KMS-11 (cell line): ENCODE measurements at regions not wholly inside any gene's neighbourhood (a gene's known extent, or its start where the extent isn't known, plus 50 kb on each side); places are given as distances from the start of the nearest gene placed in this dataset.

Experiments
- H2AFZ ChIP-seq: fragments of 200-600 bp; sonication (generic); 2 replicates; pipeline ENCODE4 v1.6.1; 2016; ENCODE audit warnings: antibody characterized with exemption, mixed run types, low read depth
- H3K27ac ChIP-seq: fragments of 200-600 bp; sonication (generic); 2 replicates; pipeline ENCODE4 v1.6.1; 2016; ENCODE audit warnings: mild to moderate bottlenecking, mixed run types
- H3K27me3 ChIP-seq: fragments of 200-600 bp; sonication (generic); 2 replicates; pipeline ENCODE4 v1.6.1; 2017; ENCODE audit warnings: mild to moderate bottlenecking, low read depth, mixed run types, moderate library complexity; ENCODE audit not compliant: insufficient read depth
- H3K36me3 ChIP-seq: fragments of 200-600 bp; sonication (generic); 2 replicates; pipeline ENCODE4 v1.6.1; 2017; ENCODE audit warnings: mild to moderate bottlenecking, mixed run types; ENCODE audit not compliant: insufficient read depth
- H3K4me1 ChIP-seq: fragments of 200-600 bp; sonication (generic); 2 replicates; pipeline ENCODE4 v1.6.1; 2016; ENCODE audit warnings: mild to moderate bottlenecking, low read depth, mixed run types; ENCODE audit not compliant: poor library complexity, severe bottlenecking
- H3K4me2 ChIP-seq: fragments of 200-600 bp; sonication (generic); 2 replicates; pipeline ENCODE4 v1.7.0; 2016; ENCODE audit warnings: mild to moderate bottlenecking, mixed run types
- H3K4me3 ChIP-seq: fragments of 200-600 bp; sonication (generic); IDR thresholded peaks from 2 replicates; pipeline ENCODE4 v1.6.1; 2017; ENCODE audit warnings: low read depth, low read length, mixed read lengths; ENCODE audit not compliant: insufficient read depth
- H3K79me2 ChIP-seq: fragments of 200-600 bp; sonication (generic); 2 replicates; pipeline ENCODE4 v1.6.1; 2016; ENCODE audit warnings: low read depth, mixed run types; ENCODE audit not compliant: insufficient read depth
- H3K9ac ChIP-seq: fragments of 200-600 bp; sonication (generic); 2 replicates; pipeline ENCODE4 v1.6.1; 2016; ENCODE audit warnings: mild to moderate bottlenecking, mixed run types
- H4K20me1 ChIP-seq: fragments of 200-600 bp; sonication (generic); 2 replicates; pipeline ENCODE4 v1.6.1; 2016; ENCODE audit warnings: mild to moderate bottlenecking, mixed run types; ENCODE audit not compliant: insufficient read depth
- TF ChIP-seq, protein P1 (sequence below): fragments of 200-600 bp; sonication (generic); conservative IDR thresholded peaks from 2 replicates; pipeline ENCODE4 v1.6.1; 2017; ENCODE audit warnings: low read depth, mild to moderate bottlenecking, antibody characterized with exemption, low read length, moderate library complexity, mixed read lengths

DNA sequence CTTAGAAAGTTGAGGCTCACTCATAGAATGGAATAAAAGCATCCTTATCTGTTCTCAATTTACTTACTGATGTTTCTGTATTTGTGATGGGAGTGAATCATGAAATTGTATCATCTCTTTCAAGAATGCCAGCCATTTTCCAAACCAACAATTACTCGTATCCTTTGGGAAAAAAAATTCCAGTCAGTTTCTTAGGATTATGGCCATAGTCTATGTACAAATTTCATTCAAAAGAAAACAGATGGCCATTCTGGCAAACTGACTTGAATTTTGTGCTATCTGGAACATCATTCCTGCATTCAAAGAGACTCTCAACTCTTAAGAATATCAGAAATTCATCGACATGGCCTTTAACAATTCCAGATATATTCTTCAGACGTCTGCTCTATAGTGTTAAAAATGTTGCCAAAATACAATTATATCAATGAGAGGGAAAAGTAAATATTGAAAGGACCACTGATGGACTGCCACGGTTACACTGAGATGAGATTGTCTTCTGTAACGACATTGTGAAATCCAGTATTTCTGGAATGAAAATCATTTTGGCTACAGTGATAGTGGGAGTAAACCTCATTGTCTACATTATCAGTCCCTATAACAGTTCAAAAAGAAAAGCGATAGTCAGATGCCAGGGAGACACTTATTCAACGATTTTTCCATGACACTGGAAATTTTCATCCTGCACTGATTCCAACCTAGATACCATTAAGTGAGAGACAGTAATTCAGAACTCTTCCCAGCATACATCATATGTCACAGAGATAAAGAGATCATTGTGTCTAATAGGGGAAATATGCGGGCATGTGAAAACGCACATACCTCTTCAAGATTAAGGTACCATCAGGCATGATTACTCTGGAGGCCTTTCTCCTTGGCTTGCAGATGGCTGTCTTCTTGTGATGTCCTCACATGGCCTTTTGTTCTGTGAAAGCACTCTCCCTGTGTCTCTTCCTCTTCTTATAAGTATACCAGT lies 953.8 kb upstream of the ALCAM start:
- Histone ChIP-seq H3K9ac (no peak overlapping the region), H2AFZ (no peak overlapping the region), H3K4me3 (no peak overlapping the region), H3K4me1 (no peaks in the 10 kb centered on the region), H4K20me1 (no peaks in the 10 kb centered on the region), H3K79me2 (no peaks in the 10 kb centered on the region), H3K4me2 (no peak overlapping the region), H3K27me3 (no peaks in the 10 kb centered on the region), H3K27ac (no peak overlapping the region), H3K36me3 (no peaks in the 10 kb centered on the region)
- TF ChIP-seq, protein P1, sequence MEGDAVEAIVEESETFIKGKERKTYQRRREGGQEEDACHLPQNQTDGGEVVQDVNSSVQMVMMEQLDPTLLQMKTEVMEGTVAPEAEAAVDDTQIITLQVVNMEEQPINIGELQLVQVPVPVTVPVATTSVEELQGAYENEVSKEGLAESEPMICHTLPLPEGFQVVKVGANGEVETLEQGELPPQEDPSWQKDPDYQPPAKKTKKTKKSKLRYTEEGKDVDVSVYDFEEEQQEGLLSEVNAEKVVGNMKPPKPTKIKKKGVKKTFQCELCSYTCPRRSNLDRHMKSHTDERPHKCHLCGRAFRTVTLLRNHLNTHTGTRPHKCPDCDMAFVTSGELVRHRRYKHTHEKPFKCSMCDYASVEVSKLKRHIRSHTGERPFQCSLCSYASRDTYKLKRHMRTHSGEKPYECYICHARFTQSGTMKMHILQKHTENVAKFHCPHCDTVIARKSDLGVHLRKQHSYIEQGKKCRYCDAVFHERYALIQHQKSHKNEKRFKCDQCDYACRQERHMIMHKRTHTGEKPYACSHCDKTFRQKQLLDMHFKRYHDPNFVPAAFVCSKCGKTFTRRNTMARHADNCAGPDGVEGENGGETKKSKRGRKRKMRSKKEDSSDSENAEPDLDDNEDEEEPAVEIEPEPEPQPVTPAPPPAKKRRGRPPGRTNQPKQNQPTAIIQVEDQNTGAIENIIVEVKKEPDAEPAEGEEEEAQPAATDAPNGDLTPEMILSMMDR = no peak

DNA sequence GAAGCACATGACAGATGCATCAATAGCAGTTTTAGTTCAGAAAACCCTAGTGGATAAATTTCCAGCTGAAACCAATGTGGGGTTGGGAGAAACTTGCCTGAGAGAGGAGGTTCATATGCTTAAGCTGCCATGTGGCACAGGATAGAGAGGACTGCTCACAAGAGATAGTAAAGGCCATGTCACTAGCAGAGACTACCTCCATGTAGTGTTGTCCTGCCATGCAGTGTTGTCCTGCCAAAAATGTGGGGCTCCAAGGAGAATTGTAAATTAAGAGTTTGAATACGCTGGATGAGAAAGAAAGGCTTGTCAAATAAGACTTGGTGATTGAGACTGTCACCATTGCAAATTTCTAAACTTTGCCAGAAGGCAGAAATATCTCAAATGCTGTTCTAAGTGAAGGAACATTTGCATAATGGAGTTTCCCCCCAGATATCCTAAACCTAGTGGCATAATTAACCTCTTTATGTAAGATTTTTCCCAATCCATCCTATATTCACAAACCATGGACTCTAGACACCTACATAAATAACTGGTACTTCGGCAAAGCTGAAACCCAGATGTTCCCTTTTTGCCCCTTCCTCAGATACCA lies 938.3 kb upstream of the ALCAM start:
- Histone ChIP-seq H3K4me1 (no peaks in the 10 kb centered on the region), H3K9ac (no peak overlapping the region), H3K4me3 (no peak overlapping the region), H4K20me1 (no peaks in the 10 kb centered on the region), H2AFZ (no peak overlapping the region), H3K27ac (no peak overlapping the region), H3K36me3 (no peaks in the 10 kb centered on the region), H3K27me3 (no peaks in the 10 kb centered on the region), H3K79me2 (no peaks in the 10 kb centered on the region), H3K4me2 (no peak overlapping the region)
- TF ChIP-seq, protein P1 = no peak

DNA sequence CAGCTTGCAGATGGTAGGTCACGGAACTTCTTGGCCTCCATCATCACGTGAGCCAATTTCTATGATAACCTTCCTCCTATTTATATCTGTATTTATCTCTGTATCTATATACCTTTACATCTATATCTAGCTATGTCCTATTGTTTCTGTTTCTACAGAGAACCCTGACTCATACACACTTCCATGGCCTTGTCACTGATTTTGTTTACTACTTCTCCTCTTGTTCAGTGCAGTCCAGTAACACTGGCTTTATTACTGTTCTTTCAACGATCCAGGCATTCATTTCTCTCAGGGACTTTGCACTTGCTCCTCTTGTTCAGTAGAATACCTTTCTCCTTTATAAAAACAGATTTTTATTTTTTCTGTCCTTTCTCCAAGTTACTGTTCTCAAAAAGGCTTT lies 937.0 kb upstream of the ALCAM start:
- Histone ChIP-seq H3K4me3 (no peak overlapping the region), H2AFZ (no peak overlapping the region), H3K27ac (no peak overlapping the region), H3K4me2 (no peak overlapping the region), H3K9ac (no peak overlapping the region), H3K4me1 (no peaks in the 10 kb centered on the region), H3K27me3 (no peaks in the 10 kb centered on the region), H3K79me2 (no peaks in the 10 kb centered on the region), H3K36me3 (no peaks in the 10 kb centered on the region), H4K20me1 (no peaks in the 10 kb centered on the region)
- TF ChIP-seq, protein P1 = no peak

DNA sequence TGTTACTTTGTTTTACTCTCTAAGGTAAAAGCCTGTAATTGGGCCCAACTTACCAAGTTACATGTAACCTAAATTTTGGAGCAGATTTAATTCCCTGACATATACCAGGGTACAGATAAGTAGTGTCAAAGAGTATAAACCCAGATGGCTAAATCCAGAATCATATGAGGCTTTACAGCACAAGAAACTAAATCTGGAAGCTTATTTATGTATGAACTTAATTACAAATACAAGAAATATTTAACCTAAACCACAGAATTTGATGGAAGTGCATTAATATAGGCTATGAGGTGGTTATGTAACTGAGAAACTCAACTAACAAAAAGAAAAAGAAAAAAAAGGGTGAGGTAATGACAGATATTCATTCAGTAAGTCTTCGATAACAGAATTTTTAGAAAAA lies 930.2 kb upstream of the ALCAM start:
- no peak overlapping the region for H3K4me2 ChIP-seq

More for the DNA sequence above, 930.2 kb upstream of the ALCAM start:
- H3K27me3 ChIP-seq = no peaks in the 10 kb centered on the region
- TF ChIP-seq, protein P1 = no peak
- no peak overlapping the region for H2AFZ ChIP-seq
- H3K4me1 ChIP-seq = no peaks in the 10 kb centered on the region
- no peaks in the 10 kb centered on the region for H3K79me2 ChIP-seq
- no peak overlapping the region for H3K4me3 ChIP-seq
- H4K20me1 ChIP-seq = no peaks in the 10 kb centered on the region
- no peak overlapping the region for H3K9ac ChIP-seq
- H3K27ac ChIP-seq = no peak overlapping the region
- H3K36me3 ChIP-seq = no peaks in the 10 kb centered on the region
